Lower leg skin (tissue), 4 donors: ENCODE measurements at regions not wholly inside any gene's neighbourhood (a gene's known extent, or its start where the extent isn't known, plus 50 kb on each side); places are given as distances from the start of the nearest gene placed in this dataset.

Experiments
- DNase-seq, 2 donors: peaks; one replicate each; pipeline ENCODE4 v3.0.0-alpha.2; 2019; ENCODE audit warnings: low spot score in 2 of 2
- H3K4me3 ChIP-seq: fragments of 200-600 bp; sonication (generic); 2 replicates; pipeline ENCODE4 v1.5.1; 2017; ENCODE audit warnings: mild to moderate bottlenecking, low read depth; ENCODE audit not compliant: poor library complexity, severe bottlenecking
- POLR2A ChIP-seq, 2 donors: fragments of 450-650 bp; IDR thresholded peaks; one replicate each; pipeline ENCODE4 v1.6.1; 2016 to 2017; ENCODE audit warnings: antibody characterized with exemption in 2 of 2, mild to moderate bottlenecking in 1 of 2, moderate library complexity in 1 of 2
- WGBS, 2 donors: methylation state at CpG; one replicate each; pipeline ENCODE4 v1.1.5; 2018; 5-methylcytosine and 5-hydroxymethylcytosine counted together
- intact Hi-C: fragments of 100-400 bp; cut with DNase I; formaldehyde crosslinking; loops from one replicate; pipeline ENCODE4 v1.15.0; 2023; ENCODE audit warnings: low total_unique reads
- TF ChIP-seq, protein P1 (sequence below), 3 donors: fragments of 450-650 bp; IDR thresholded peaks; one replicate each; pipeline ENCODE4 v1.5.1; 2016; ENCODE audit warnings: antibody characterized with exemption in 3 of 3, mild to moderate bottlenecking in 3 of 3, moderate library complexity in 2 of 3

DNA sequence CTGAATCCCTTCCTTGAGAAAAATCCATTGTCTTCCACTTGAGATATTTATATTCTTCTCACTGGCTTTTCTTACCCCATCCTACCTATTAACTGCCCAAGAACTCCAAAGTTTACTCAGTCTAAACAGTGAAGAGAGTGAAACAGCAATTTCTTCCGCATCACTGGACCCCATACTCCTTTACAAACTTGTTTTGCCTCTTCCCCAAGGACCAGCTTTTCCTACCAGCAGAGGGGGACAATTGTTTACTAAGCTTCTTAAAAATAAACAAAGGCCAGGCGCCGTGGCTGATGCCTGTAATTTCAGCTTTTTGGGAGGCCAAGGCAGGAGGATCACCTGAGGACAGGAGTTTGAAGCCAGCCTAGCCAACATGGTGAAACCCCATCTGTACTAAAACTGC lies 52.0 kb downstream of the LRATD1 start:
- no peak for DNase-seq
- intact Hi-C loops: no loop called here
- WGBS, 2 donors: 83 to 85% methylated on average over 3 of the region's 3 CpGs
- no peak overlapping the region for H3K4me3 ChIP-seq
- no peak for TF ChIP-seq POLR2A (IDR thresholded peaks at IDR 0.05)
- TF ChIP-seq, protein P1, sequence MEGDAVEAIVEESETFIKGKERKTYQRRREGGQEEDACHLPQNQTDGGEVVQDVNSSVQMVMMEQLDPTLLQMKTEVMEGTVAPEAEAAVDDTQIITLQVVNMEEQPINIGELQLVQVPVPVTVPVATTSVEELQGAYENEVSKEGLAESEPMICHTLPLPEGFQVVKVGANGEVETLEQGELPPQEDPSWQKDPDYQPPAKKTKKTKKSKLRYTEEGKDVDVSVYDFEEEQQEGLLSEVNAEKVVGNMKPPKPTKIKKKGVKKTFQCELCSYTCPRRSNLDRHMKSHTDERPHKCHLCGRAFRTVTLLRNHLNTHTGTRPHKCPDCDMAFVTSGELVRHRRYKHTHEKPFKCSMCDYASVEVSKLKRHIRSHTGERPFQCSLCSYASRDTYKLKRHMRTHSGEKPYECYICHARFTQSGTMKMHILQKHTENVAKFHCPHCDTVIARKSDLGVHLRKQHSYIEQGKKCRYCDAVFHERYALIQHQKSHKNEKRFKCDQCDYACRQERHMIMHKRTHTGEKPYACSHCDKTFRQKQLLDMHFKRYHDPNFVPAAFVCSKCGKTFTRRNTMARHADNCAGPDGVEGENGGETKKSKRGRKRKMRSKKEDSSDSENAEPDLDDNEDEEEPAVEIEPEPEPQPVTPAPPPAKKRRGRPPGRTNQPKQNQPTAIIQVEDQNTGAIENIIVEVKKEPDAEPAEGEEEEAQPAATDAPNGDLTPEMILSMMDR (IDR thresholded peaks at IDR 0.05): no peak

- WGBS, 2 donors: 60 to 83% methylated on average over 4 of the region's 4 CpGs
- TF ChIP-seq POLR2A (IDR thresholded peaks at IDR 0.05): no peak
- TF ChIP-seq, protein P1 (IDR thresholded peaks at IDR 0.05): no peak
- no peak for DNase-seq
- no peak overlapping the region for H3K4me3 ChIP-seq
- intact Hi-C loops: no loop called here
Observed at GRCh38 chr2:14690926-14691325, 58.4 kb downstream of the LRATD1 start.

DNA sequence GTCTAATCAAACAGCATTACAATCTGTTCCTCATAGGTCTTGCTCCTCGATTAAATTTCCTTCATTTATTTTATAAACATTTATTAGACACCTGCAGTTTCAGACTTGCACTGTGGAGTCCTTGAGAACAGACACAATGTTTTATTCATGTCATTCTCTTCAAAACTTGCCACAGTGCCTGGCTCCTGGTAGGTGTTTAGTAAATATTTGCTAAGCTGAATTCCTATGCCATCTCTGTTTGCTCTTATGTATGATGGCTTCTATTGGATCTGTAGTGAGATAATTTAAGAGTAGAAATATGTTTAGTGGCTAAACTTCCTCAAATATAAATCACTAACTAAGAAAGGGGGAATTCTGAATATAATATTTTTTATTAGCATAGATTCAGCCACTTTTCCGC lies 61.4 kb downstream of the LRATD1 start:
- intact Hi-C loops: no loop called here
- H3K4me3 ChIP-seq: no peak overlapping the region
- 86 to 89% methylated on average over 2 of the region's 2 CpGs for WGBS, 2 donors
- DNase-seq: no peak
- no peak for TF ChIP-seq POLR2A (IDR thresholded peaks at IDR 0.05)
- TF ChIP-seq, protein P1 (IDR thresholded peaks at IDR 0.05): no peak

GRCh38 chr2:14700753-14701152 lies 68.2 kb downstream of the LRATD1 start:
- H3K4me3 ChIP-seq: no peak overlapping the region
- no peak for DNase-seq
- 45 to 62% methylated on average over 2 of the region's 2 CpGs for WGBS, 2 donors
- intact Hi-C loops: no loop called here
- TF ChIP-seq, protein P1 (IDR thresholded peaks at IDR 0.05): no peak
- TF ChIP-seq POLR2A (IDR thresholded peaks at IDR 0.05): no peak

GRCh38 chr2:14702258-14702657 lies 69.7 kb downstream of the LRATD1 start:
- intact Hi-C loops: no loop called here
- WGBS, 2 donors: 53% methylated on average over 3 of the region's 3 CpGs
- TF ChIP-seq, protein P1 (IDR thresholded peaks at IDR 0.05): no peak
- no peak for TF ChIP-seq POLR2A (IDR thresholded peaks at IDR 0.05)
- DNase-seq: no peak
- no peak overlapping the region for H3K4me3 ChIP-seq

- no peak overlapping the region for H3K4me3 ChIP-seq
- intact Hi-C loops: no loop called here
- 82 to 83% methylated on average over 1 of the region's 1 CpG for WGBS, 2 donors
- TF ChIP-seq POLR2A (IDR thresholded peaks at IDR 0.05): no peak
- TF ChIP-seq, protein P1 (IDR thresholded peaks at IDR 0.05): no peak
- DNase-seq: no peak
Observed at GRCh38 chr2:14706201-14706600, 73.7 kb downstream of the LRATD1 start.
